GM19351 (cell line): ENCODE measurements at regions not wholly inside any gene's neighbourhood (a gene's known extent, or its start where the extent isn't known, plus 50 kb on each side); places are given as distances from the start of the nearest gene placed in this dataset.

Experiments used
- ATAC-seq: cut with Tn5 transposase; IDR thresholded peaks from one replicate; pipeline ENCODE4 v1.9.1; 2021; ENCODE audit warnings: mild to moderate bottlenecking, moderate library complexity; ENCODE audit not compliant: unreplicated experiment

GRCh38 chr1:193320270-193320669 is 133.9 kb upstream of the B3GALT2 start:
- no peak for ATAC-seq

GRCh38 chr1:193318347-193318746 is 131.9 kb upstream of the B3GALT2 start:
- no peak for ATAC-seq

- no peak for ATAC-seq
Measured at GRCh38 chr1:193313354-193314140, 127.1 kb upstream of the B3GALT2 start.

- no peak for ATAC-seq
Measured at GRCh38 chr1:193312432-193312831, 126.0 kb upstream of the B3GALT2 start.

GRCh38 chr1:193311226-193311948 is 125.0 kb upstream of the B3GALT2 start:
- no peak for ATAC-seq

GRCh38 chr1:193310564-193310963 is 124.2 kb upstream of the B3GALT2 start:
- no peak for ATAC-seq

GRCh38 chr1:193309936-193310475 is 123.6 kb upstream of the B3GALT2 start:
- ATAC-seq, result no peak

GRCh38 chr1:193308438-193308837 is 122.0 kb upstream of the B3GALT2 start:
- no peak for ATAC-seq

- no peak for ATAC-seq
Measured at GRCh38 chr1:193306430-193306829, 120.0 kb upstream of the B3GALT2 start.
